ENCODE measurements at regions not wholly inside any gene's neighbourhood (a gene's known extent, or its start where the extent isn't known, plus 50 kb on each side); places are given as distances from the start of the nearest gene placed in this dataset.

- TF ChIP-seq CTCF (IDR thresholded peaks at IDR 0.05): no peak
- TF ChIP-seq POLR2A (IDR thresholded peaks at IDR 0.05): no peak
Measured at GRCh38 chr4:41432219-41432618, 105.7 kb upstream of the LIMCH1 start.
